B cell (primary cell): ENCODE measurements at regions not wholly inside any gene's neighbourhood (a gene's known extent, or its start where the extent isn't known, plus 50 kb on each side); places are given as distances from the start of the nearest gene placed in this dataset.

Experiments used
- ATAC-seq: fragments of 200-7000 bp; cut with Tn5 transposase; one replicate; pipeline ENCODE4 v1.10.0; 2021; ENCODE audit warnings: low read depth, mild to moderate bottlenecking, moderate number of reproducible peaks, moderate library complexity
- CTCF ChIA-PET: fragments of 350-600 bp; sonication (Branson Sonifier 250); formaldehyde crosslinking; loops from one replicate; lab custom pipeline; 2021; ENCODE audit warnings: antibody characterized with exemption, inconsistent platforms; lab: Charles Lee
- POLR2A ChIA-PET: fragments of 350-600 bp; sonication (Branson Sonifier 250); formaldehyde crosslinking; loops from one replicate; lab custom pipeline; 2021; ENCODE audit warnings: antibody characterized with exemption; lab: Charles Lee
- DNase-seq: peaks from one replicate; pipeline ENCODE4 v3.0.0; 2013
- H2AFZ ChIP-seq: 2 replicates; pipeline ENCODE4 v1.6.1; 2012; ENCODE audit warnings: mild to moderate bottlenecking, low read depth, low read length; ENCODE audit not compliant: insufficient read depth, poor library complexity, severe bottlenecking
- H3K27ac ChIP-seq, 2 donors: 1 replicate in 1 of 2; 2 replicates in 1 of 2; pipeline ENCODE4 v1.5.1; 2012 to 2013; ENCODE audit warnings: low read length in 2 of 2, mild to moderate bottlenecking in 2 of 2, moderate library complexity in 1 of 2
- H3K27me3 ChIP-seq, 4 experiments: fragments of 200-600 bp in 1 of 4; sonication (generic) in 1 of 4; replicated peaks in 1 of 4; 1 replicate in 2 of 4; 2 replicates in 2 of 4; pipeline versions ENCODE4 v1.6.1 to v1.7.0; 2013 to 2016; ENCODE audit warnings: low read length in 3 of 4, mild to moderate bottlenecking in 2 of 4, mixed read lengths in 1 of 4, moderate library complexity in 1 of 4; ENCODE audit not compliant: insufficient read depth in 4 of 4, control insufficient read depth in 3 of 4; ENCODE audit errors: control extremely low read depth in 1 of 4
- H3K36me3 ChIP-seq, 2 experiments: replicated peaks in 1 of 2; 1 replicate in 1 of 2; 2 replicates in 1 of 2; pipeline versions ENCODE4 v1.6.1 to v1.7.1; 2013; ENCODE audit warnings: low read length in 1 of 2; ENCODE audit not compliant: insufficient read depth in 2 of 2, control insufficient read depth in 1 of 2; ENCODE audit errors: control extremely low read depth in 1 of 2, extremely low read depth in 1 of 2
- H3K4me1 ChIP-seq, 2 donors: fragments of 200-600 bp in 1 of 2; sonication (generic) in 1 of 2; 1 replicate in 1 of 2; 2 replicates in 1 of 2; pipeline versions ENCODE4 v1.5.1 to v1.6.1; 2013 to 2017; ENCODE audit warnings: low read length in 2 of 2; ENCODE audit not compliant: control insufficient read depth in 2 of 2, insufficient read depth in 2 of 2
- H3K4me2 ChIP-seq: replicated peaks from 2 replicates; pipeline ENCODE3; 2012; ENCODE audit warnings: mild to moderate bottlenecking, low read depth, low read length; ENCODE audit not compliant: poor library complexity, severe bottlenecking
- H3K4me3 ChIP-seq, 5 experiments: fragments of 200-600 bp in 1 of 5; sonication (generic) in 1 of 5; 1 replicate in 3 of 5; 2 replicates in 2 of 5; pipeline versions ENCODE4 v1.5.1 to v1.7.0; 2011 to 2016; ENCODE audit warnings: low read length in 4 of 5, mild to moderate bottlenecking in 4 of 5, low read depth in 2 of 5, control low read depth in 1 of 5, moderate library complexity in 1 of 5; ENCODE audit not compliant: insufficient read depth in 1 of 5; ENCODE audit errors: control extremely low read depth in 1 of 5, extremely low read depth in 1 of 5
- H3K79me2 ChIP-seq: fragments of 200-600 bp; sonication (generic); one replicate; pipeline ENCODE4 v1.6.0; 2016; ENCODE audit warnings: low read length; ENCODE audit not compliant: control insufficient read depth, insufficient read depth
- H3K9ac ChIP-seq: fragments of 200-600 bp; sonication (generic); 2 replicates; pipeline ENCODE4 v1.6.1; 2017; ENCODE audit warnings: mild to moderate bottlenecking, low read length, moderate library complexity
- H3K9me3 ChIP-seq, 3 donors: one replicate each; pipeline versions ENCODE4 v1.6.1 to v1.7.1; 2013; ENCODE audit warnings: low read length in 2 of 3; ENCODE audit not compliant: control insufficient read depth in 2 of 3, insufficient read depth in 1 of 3; ENCODE audit errors: control extremely low read depth in 1 of 3
- H4K20me1 ChIP-seq: 2 replicates; pipeline ENCODE4 v1.6.0; 2012; ENCODE audit warnings: mild to moderate bottlenecking, low read length; ENCODE audit not compliant: insufficient read depth, control insufficient read depth, poor library complexity, severe bottlenecking
- H3K27ac Mint-ChIP-seq: one replicate; pipeline ENCODE4 v1.8.0; 2021; ENCODE audit warnings: mixed read lengths
- H3K27me3 Mint-ChIP-seq: one replicate; pipeline ENCODE4 v1.8.0; 2021; ENCODE audit warnings: mixed read lengths
- H3K4me1 Mint-ChIP-seq: one replicate; pipeline ENCODE4 v1.8.0; 2021; ENCODE audit warnings: mixed read lengths
- H3K4me3 Mint-ChIP-seq: one replicate; pipeline ENCODE4 v1.8.0; 2021; ENCODE audit warnings: mixed read lengths
- H3K9me3 Mint-ChIP-seq: one replicate; pipeline ENCODE4 v1.8.0; 2022; ENCODE audit warnings: mixed read lengths; ENCODE audit not compliant: insufficient read depth
- EZH2 ChIP-seq: IDR thresholded peaks from 2 replicates; pipeline ENCODE4 v1.6.1; 2012; ENCODE audit warnings: borderline replicate concordance, low read depth, mild to moderate bottlenecking, moderate library complexity, low read length; ENCODE audit not compliant: insufficient read depth, poor library complexity, severe bottlenecking
- WGBS: methylation state at CpG from one replicate; pipeline ENCODE4 v1.1.5; 2013; ENCODE audit warnings: missing lambda C conversion rate; ENCODE audit not compliant: insufficient coverage; 5-methylcytosine and 5-hydroxymethylcytosine counted together
- intact Hi-C: fragments of 100-400 bp; cut with micrococcal nuclease; formaldehyde crosslinking; loops from one replicate; pipeline ENCODE4 v1.10.0; 2022
- TF ChIP-seq, protein P1 (sequence below): fragments of 200-600 bp; IDR thresholded peaks from one replicate; pipeline ENCODE4 v1.8.0; 2022; ENCODE audit warnings: antibody characterized with exemption, mild to moderate bottlenecking

DNA sequence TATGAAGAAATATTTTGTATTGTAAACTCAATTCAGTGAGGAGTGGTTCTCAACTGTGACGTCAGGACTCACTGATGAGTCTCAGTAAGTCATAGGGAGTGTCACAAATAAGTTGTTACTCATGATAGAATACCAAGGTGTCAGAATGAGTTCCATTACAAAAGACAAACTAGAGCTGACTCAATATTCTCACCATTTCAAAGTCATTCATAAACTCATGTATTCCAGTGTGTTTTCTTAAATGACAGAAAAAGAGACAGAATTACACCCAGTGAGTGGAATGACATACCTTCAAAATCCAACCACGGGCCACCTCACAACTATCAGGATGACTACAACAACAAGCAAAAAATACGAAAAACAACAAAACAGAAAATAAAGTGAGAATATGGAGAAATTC is 321.5 kb downstream of the ENC1 start:
- Mint-ChIP-seq H3K27ac (no peak overlapping the region), H3K4me1 (no peaks in the 10 kb centered on the region), H3K4me3 (no peak overlapping the region), H3K27me3 (peaks cover 9% of the 10 kb centered on the region), H3K9me3 (peaks cover 4% of the 10 kb centered on the region)
- Histone ChIP-seq H3K27ac (no peak overlapping the region), H2AFZ (no peak overlapping the region), H3K27me3 (peaks cover 0 to 3% (median 0%) of the 10 kb centered on the region in 4 experiments), H3K9ac (no peak overlapping the region), H3K4me3 (no peak overlapping the region), H3K79me2 (no peaks in the 10 kb centered on the region), H3K4me1 (no peaks in the 10 kb centered on the region), H3K9me3 (no peaks in the 10 kb centered on the region), H3K36me3 (no peaks in the 10 kb centered on the region), H3K4me2 (no peak overlapping the region), H4K20me1 (no peaks in the 10 kb centered on the region)
- POLR2A ChIA-PET, result no interaction called here
- CTCF ChIA-PET, result no interaction called here
- TF ChIP-seq, protein P1, sequence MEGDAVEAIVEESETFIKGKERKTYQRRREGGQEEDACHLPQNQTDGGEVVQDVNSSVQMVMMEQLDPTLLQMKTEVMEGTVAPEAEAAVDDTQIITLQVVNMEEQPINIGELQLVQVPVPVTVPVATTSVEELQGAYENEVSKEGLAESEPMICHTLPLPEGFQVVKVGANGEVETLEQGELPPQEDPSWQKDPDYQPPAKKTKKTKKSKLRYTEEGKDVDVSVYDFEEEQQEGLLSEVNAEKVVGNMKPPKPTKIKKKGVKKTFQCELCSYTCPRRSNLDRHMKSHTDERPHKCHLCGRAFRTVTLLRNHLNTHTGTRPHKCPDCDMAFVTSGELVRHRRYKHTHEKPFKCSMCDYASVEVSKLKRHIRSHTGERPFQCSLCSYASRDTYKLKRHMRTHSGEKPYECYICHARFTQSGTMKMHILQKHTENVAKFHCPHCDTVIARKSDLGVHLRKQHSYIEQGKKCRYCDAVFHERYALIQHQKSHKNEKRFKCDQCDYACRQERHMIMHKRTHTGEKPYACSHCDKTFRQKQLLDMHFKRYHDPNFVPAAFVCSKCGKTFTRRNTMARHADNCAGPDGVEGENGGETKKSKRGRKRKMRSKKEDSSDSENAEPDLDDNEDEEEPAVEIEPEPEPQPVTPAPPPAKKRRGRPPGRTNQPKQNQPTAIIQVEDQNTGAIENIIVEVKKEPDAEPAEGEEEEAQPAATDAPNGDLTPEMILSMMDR, result no peak
- no peak for TF ChIP-seq EZH2
- WGBS, result no CpG with 5 or more reads among the region's 3 CpGs
- DNase-seq (no peak), ATAC-seq (no peak)
- intact Hi-C loops, result no loop called here

DNA sequence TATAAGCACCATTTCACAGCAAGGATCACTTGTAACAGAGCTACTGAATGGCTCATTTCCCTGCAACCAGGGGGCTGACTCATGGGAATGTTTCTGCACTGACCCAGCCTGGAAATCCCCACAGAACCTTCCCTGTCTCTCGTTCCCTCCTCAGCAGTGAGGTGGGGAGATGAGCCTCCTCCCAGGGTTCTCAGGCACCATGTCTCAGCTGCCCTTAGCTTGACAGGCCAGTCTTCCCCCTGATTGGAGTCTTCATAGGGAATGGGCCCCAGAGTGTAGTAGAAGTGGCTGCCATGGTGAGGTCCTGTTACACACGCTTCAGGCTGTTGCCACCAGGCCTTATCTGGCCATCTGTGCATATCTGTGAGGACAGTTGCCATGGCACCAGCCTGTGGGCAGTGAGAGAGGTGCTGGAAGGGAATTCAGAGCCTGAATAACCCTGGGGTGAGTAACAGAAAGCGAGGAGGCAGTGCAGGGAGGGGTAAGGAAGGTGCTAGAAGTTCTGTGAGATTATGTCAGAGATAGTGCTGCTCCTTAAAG is 324.4 kb downstream of the ENC1 start:
- H3K79me2 ChIP-seq, result no peaks in the 10 kb centered on the region
- H3K36me3 ChIP-seq, result no peaks in the 10 kb centered on the region
- H3K4me3 ChIP-seq, result no peak overlapping the region
- ChIA-PET CTCF (no interaction called here), POLR2A (no interaction called here)
- no peak overlapping the region for H3K9ac ChIP-seq
- WGBS, result 85% methylated on average over 2 of the region's 3 CpGs
- no peak overlapping the region for H3K4me2 ChIP-seq
- H3K27ac ChIP-seq, result no peak overlapping the region
- DNase-seq (no peak), ATAC-seq (no peak)
- H4K20me1 ChIP-seq, result no peaks in the 10 kb centered on the region
- H3K4me1 ChIP-seq, result no peaks in the 10 kb centered on the region
- H3K27me3 ChIP-seq, result peaks cover 0 to 3% (median 2%) of the 10 kb centered on the region in 4 experiments
- no peak overlapping the region for H3K4me3 Mint-ChIP-seq
- no peaks in the 10 kb centered on the region for H3K4me1 Mint-ChIP-seq
- peaks cover 4% of the 10 kb centered on the region for H3K9me3 Mint-ChIP-seq
- no peak overlapping the region for H2AFZ ChIP-seq
- H3K27ac Mint-ChIP-seq, result no peak overlapping the region
- H3K27me3 Mint-ChIP-seq, result peaks cover 20% of the 10 kb centered on the region
- no peaks in the 10 kb centered on the region for H3K9me3 ChIP-seq
- no peak for TF ChIP-seq EZH2
- TF ChIP-seq, protein P1, result no peak
- intact Hi-C loops, result no loop called here
